ENCODE measurements at regions not wholly inside any gene's neighbourhood (a gene's known extent, or its start where the extent isn't known, plus 50 kb on each side); places are given as distances from the start of the nearest gene placed in this dataset.
"Not testable (repeated sequence)": the region's sequence is repeated elsewhere in the genome, so short reads cannot be mapped to it uniquely, and the experiment has no call there.

DNA sequence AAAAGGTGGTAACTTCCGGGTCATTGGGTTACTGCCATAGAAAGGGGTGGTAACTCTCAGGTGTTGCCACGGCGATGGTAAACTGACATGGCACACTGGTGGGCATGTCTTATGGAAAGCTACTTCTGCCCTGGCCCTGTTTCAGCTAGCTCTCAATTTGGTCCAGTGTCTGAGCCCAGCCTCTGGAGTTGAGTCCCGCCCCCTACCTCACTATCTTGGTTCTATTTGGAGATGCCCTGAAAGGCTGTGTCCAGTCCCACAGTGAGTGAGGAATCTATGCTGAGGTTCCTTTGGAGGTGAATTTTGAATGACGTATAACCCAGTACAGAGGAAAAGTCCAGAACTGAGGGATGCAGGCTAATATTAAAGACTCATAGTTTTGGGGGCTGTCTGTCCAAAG is 230.4 kb upstream of the PLGLB1 start:
- intact Hi-C loops (cut with micrococcal nuclease); DNase-seq: not testable (repeated sequence)
- ATAC-seq, result peak; percentile 88

DNA sequence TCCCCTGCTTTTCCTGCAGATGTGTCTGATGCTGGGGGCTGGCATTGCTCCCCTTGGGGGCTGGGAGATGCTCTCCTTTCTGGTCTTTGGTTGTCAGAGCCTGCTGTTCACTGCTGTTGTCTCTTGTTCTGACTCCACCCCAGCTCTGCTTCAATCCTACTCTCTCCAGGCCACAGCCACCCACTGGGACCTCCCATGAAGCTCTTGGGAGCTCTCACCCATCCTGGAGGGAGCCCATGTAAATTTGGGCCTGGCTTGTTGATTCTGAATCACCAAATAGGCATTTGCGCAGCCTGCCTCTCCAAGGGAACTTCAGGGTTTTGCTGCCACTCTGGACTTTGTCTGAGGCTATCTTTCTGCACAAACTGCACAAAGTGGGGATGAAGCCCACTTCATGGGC is 232.9 kb upstream of the PLGLB1 start:
- DNase-seq; intact Hi-C loops (cut with micrococcal nuclease); ATAC-seq: not testable (repeated sequence)

GRCh38 chr2:87255410-87255809 is 233.8 kb upstream of the PLGLB1 start:
- ATAC-seq; intact Hi-C loops (cut with micrococcal nuclease); DNase-seq: not testable (repeated sequence)

GRCh38 chr2:87258887-87259286 is 237.2 kb upstream of the PLGLB1 start:
- intact Hi-C loops (cut with micrococcal nuclease); ATAC-seq; DNase-seq: not testable (repeated sequence)

DNA sequence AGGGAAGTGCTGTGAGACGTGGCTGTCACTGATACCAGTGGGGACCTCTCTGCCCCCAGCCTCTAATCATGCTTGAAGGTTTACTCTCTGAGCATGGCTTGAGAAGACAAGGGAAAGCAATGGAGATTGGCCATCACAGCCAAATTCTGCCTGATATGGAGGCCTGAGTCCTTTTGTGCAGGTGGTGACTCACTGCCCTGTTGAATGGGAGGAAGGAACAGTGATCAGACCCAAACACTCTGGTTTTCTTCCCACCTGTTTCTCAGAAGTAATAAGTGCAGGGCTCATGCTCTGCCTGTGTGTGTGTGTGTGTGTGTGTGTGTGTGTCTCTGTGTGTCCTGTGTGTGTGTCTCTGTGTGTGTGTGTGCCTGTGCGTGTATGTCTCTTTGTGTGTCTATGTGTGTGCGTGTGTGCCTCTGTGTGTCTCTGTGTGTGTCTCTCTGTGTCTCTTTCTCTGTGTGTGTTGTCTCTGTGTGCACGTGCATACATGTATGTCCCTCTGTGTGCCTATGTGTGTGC is 240.6 kb upstream of the PLGLB1 start:
- intact Hi-C loops (cut with micrococcal nuclease); DNase-seq: not testable (repeated sequence)
- peak; percentile 19 for ATAC-seq

DNA sequence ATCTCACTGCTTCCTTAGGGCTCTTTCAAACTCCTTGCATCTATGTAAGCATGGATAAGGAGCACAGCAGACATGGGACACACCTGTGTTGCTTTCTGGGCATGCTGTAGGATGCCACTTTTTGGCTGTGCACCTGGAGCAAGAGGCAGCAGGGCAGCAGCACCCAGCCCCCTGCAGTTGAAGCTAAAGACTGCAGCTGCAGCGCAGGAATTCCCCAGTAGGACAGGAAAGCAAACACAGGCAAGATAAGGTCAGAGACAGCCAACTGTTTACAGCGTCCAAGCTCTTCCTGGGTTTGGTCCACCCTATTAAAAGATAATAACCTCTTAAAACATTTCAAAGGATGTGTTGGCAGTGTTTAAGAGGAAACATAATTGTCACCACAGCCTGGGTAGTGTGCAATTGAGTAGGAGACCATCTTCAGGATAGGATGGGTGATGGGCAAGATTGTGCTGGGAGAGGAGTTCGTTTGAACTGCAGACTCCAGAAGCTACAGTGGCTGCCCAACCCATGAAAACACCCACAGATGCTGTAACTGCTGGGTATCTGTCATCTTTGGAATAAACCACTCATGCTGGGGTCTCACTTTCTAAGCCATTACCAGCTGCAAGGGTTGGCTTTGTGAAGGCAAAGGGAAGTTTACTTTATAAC is 242.3 kb upstream of the PLGLB1 start:
- DNase-seq; intact Hi-C loops (cut with micrococcal nuclease); ATAC-seq: not testable (repeated sequence)

DNA sequence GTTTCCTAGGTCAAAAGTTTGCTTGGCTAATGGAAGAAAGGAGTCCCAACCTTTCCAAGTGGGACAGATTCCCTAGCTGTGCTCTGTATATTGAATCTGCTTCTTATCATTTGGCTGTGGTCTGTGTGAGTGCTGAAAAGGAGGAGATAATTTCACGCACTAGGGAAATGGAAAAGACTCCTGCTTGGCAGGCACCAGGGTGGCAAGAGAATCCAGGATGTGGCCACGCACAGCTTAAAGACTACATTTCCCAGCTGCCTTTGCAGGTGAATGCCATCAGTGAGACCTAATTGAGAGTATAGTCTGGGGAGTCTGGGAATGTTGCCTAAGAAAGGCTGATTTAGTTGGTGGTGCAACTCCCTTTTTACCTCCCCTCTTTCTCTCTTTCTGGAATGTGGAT is 253.5 kb upstream of the PLGLB1 start:
- DNase-seq; intact Hi-C loops (cut with micrococcal nuclease): not testable (repeated sequence)
- ATAC-seq, result peak; percentile 83

GRCh38 chr2:87275974-87276629 is 254.5 kb upstream of the PLGLB1 start:
- DNase-seq; intact Hi-C loops (cut with micrococcal nuclease): not testable (repeated sequence)
- peak; percentile 95 for ATAC-seq

GRCh38 chr2:87276673-87277072 is 255.0 kb upstream of the PLGLB1 start:
- DNase-seq; intact Hi-C loops (cut with micrococcal nuclease); ATAC-seq: not testable (repeated sequence)

DNA sequence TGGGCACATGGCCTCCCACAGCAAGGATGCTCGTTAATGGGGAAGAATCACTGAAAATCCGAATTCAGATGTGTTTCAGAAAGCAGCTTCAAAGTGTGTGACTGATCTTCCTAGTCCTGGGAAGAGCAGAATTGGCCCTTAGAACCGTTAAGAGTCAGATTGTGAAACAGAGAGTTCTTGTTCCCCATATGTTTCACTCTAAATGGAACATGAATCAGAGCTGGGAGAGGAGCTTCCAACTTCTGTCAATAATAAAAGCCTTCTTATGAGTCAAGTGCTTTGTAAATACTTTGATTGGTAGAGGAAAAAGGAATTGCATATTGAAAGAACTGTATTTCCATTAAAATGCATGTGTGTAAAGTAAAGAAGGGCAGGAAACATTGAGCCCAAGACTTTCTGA is 256.1 kb upstream of the PLGLB1 start:
- DNase-seq; ATAC-seq; intact Hi-C loops (cut with micrococcal nuclease): not testable (repeated sequence)

DNA sequence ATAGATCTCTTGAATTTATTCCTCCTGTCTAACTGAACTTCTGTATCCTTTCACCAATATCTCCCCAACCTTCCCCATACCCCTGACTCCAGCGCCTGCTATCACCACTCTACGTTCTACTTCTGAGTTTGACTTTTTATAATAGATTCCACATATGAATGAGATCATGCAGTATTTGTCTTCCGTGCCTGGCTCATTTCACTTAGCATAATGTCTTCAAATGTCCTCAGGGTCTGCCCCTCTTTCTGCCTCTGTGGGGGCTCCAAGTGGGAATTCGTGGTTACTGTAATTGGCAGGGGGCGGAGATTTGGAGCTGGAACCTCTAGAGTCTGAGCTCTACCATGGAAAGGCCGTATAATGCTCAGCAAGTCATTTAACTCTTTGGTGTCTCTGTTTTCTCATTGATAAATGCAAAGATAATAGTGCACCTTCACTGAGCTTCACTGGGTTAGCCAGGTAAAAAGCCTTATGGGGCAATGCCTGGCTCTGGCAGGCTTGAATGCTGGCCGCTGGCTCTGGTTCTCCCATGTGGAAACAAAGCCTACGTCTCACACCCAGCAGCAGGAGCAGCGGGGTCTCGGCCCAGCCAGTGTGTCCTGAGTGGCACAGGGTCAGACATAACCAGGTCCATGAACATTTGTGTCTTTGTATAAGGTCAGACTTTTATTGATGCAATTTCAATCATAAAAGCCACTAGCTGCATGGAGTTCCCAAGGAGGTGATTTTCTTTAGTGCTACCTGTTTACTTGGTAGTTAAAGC is 259.1 kb upstream of the PLGLB1 start:
- DNase-seq; intact Hi-C loops (cut with micrococcal nuclease); ATAC-seq: not testable (repeated sequence)

DNA sequence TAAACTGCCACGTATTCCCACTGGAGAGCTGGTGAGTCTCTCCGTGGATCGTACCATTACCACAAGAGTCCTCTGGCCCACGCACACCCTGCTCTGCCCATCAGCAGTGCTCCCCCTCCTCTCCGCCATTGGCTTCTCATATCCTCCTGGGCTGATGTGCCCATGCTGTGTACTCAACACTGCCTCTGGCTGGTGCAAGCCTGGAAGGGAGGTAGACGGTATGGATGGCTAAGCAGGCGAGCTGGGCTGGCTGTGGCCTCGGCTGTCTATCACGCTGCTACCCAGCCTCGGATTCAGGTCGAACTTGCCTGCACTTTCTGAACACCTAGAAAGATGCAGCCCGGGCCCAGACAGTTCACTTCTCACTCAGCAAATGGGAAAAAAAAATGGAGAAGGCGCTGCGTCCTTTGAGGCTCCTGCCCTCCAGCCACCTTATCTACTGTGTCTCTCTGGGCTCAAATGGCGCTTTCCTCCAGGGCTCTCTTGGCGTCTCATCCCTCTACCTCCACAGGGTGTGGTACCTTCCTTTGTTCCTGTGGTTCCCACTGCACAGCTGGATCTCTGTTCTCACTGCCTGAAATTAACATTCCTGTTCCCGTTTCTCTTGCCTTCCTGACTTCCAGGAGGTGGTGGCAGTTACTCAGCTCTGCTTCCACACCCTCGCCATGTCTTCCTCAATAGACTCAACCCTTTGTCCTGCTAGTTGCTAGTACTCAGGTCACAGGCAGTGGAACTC is 262.3 kb upstream of the PLGLB1 start:
- DNase-seq; intact Hi-C loops (cut with micrococcal nuclease); ATAC-seq: not testable (repeated sequence)

DNA sequence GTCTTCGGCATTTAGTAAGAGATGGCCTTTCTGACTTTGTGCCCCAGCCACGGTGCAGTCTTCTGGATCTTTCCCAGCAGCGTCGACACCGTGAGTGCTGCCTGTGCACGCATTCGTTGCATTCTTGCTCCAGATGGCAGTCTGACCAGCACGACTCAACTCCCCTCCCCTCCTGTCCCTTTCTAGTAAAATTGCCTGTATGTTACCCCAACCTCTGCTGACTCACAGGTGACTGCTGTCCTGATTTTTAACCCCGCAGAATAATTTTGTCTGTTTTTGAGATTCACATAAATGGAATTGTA is 262.8 kb upstream of the PLGLB1 start:
- DNase-seq; intact Hi-C loops (cut with micrococcal nuclease); ATAC-seq: not testable (repeated sequence)

DNA sequence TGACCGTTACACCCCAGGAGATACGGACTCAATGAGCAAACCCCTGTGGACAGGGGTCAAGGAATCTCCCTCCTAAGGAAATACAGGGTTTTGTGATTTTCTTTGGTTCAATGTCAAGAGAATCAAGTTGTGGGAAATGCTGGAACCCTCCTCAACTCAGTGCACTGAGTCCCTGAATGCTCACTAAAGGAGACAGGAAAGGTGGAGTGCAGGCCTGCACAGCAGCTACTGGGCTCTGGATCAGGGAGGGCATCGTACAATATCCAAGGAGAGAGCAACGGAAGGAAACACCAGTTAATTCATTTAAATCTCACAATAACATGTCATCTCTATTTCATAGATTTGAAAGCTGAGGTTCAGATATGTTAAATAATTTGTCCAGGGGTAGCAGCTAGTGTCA is 263.5 kb upstream of the PLGLB1 start:
- intact Hi-C loops (cut with micrococcal nuclease); ATAC-seq; DNase-seq: not testable (repeated sequence)

GRCh38 chr2:87290566-87291307 is 269.1 kb upstream of the PLGLB1 start:
- DNase-seq; intact Hi-C loops (cut with micrococcal nuclease): not testable (repeated sequence)
- ATAC-seq, result peak; percentile 34

- intact Hi-C loops (cut with micrococcal nuclease); ATAC-seq; DNase-seq: not testable (repeated sequence)
Observed at GRCh38 chr2:87291400-87292200, 270.0 kb upstream of the PLGLB1 start.

DNA sequence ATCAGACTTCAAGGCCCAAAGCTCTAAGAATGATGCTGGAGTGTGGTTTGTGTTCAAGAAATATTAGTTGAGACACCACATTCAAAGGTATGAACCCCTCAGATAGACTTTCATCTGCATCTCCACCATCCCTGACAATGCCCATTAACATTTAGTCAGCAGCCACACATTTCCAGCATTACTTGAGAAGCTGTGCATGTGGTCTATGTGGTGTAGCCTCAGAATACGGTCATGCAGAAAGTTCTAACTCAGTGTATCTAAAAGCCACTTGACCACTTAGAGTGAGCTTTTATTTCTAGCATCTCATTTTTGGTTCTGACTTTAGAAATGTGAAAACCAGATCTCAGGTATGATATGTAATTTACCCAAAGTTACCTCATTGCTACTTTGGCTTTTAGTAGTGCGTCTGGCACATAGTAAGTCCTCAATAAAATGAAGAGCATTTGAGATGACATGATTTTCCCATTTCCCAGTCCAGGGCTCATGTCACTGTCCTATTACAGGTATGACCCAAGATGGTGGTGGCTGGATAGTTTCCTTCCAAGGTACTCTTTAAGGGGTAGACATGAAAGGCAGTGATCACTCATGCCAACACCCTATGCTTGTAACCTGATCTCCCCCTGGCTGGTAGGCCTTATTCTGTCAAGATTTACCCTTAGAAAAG is 272.4 kb upstream of the PLGLB1 start:
- intact Hi-C loops (cut with micrococcal nuclease); ATAC-seq; DNase-seq: not testable (repeated sequence)

All from left ventricle myocardium superior (tissue), 1 donor.